NCI-H446 (cell line): ENCODE measurements at regions not wholly inside any gene's neighbourhood (a gene's known extent, or its start where the extent isn't known, plus 50 kb on each side); places are given as distances from the start of the nearest gene placed in this dataset.

ENCODE experiments used
- DNase-seq, 2 experiments: peaks; one replicate each; lab custom pipeline; 2025; lab: John Stamatoyannopoulos, UW

- DNase-seq: no peak
Measured at GRCh38 chr18:26741758-26742157, 123.7 kb downstream of the AQP4 start.

- no peak for DNase-seq
Measured at GRCh38 chr18:26741048-26741447, 124.5 kb downstream of the AQP4 start.

- DNase-seq: no peak
Measured at GRCh38 chr18:26740396-26740795, 125.1 kb downstream of the AQP4 start.

- DNase-seq: no peak
Measured at GRCh38 chr18:26738706-26739105, 126.8 kb downstream of the AQP4 start.

- no peak for DNase-seq
Measured at GRCh38 chr18:26736301-26736700, 129.2 kb downstream of the AQP4 start.

- DNase-seq: no peak
Measured at GRCh38 chr18:26734760-26735159, 130.7 kb downstream of the AQP4 start.

- no peak for DNase-seq
Measured at GRCh38 chr18:26729449-26729848, 136.1 kb downstream of the AQP4 start.

- DNase-seq: no peak
Measured at GRCh38 chr18:26729008-26729407, 136.5 kb downstream of the AQP4 start.

- DNase-seq: no peak
Measured at GRCh38 chr18:26723981-26724380, 141.5 kb downstream of the AQP4 start.

- no peak for DNase-seq
Measured at GRCh38 chr18:26722565-26722931, 143.0 kb downstream of the AQP4 start.

GRCh38 chr18:26721854-26722564 is 143.5 kb downstream of the AQP4 start:
- no peak for DNase-seq

GRCh38 chr18:26719896-26720295 is 145.6 kb downstream of the AQP4 start:
- no peak for DNase-seq

- no peak for DNase-seq
Measured at GRCh38 chr18:26717123-26717719, 148.3 kb downstream of the AQP4 start.

GRCh38 chr18:26714739-26715138 is 150.8 kb downstream of the AQP4 start:
- DNase-seq: no peak

GRCh38 chr18:26711756-26712155 is 153.8 kb downstream of the AQP4 start:
- DNase-seq: no peak

- no peak for DNase-seq
Measured at GRCh38 chr18:26710470-26711096, 154.9 kb downstream of the AQP4 start.

- DNase-seq: no peak
Measured at GRCh38 chr18:26709897-26710296, 155.6 kb downstream of the AQP4 start.

- no peak for DNase-seq
Measured at GRCh38 chr18:26708806-26709716, 156.4 kb downstream of the AQP4 start.

- DNase-seq: no peak
Measured at GRCh38 chr18:26706911-26707351, 158.6 kb downstream of the AQP4 start.

GRCh38 chr18:26705757-26706156 is 157.4 kb upstream of the KCTD1 start:
- DNase-seq: no peak

- DNase-seq: no peak
Measured at GRCh38 chr18:26703170-26703930, 155.0 kb upstream of the KCTD1 start.

GRCh38 chr18:26702086-26702485 is 153.7 kb upstream of the KCTD1 start:
- DNase-seq: no peak
